ENCODE measurements at regions not wholly inside any gene's neighbourhood (a gene's known extent, or its start where the extent isn't known, plus 50 kb on each side); places are given as distances from the start of the nearest gene placed in this dataset.

DNA sequence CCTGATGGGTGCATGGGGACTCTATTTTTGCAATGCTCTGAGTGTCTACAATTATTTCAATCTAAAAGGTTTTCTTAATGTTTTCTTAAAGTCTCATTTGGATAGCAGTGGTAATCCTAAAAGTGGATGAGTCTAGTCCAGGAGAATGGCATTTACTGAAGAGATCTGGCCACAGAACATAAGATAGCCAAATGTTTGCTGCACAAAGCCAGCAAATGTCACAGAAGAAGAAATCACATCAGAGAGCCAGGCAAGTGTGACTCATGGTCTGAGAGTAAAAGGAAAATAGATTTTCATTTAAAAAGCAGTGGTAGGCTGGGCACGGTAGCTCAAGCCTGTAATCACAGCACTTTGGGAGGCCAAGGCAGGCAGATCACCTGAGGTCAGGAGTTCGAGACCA, 352.7 kb upstream of the GRAMD2B start:
- no peak overlapping the region for H3K4me3 ChIP-seq (replicated peaks; ENCODE audit: low read depth, low read length)
- no peak for DNase-seq (ENCODE audit: low read depth)
- TF ChIP-seq CTCF (IDR thresholded peaks at IDR 0.05; ENCODE audit: low read length, missing control alignments), result no peak

DNA sequence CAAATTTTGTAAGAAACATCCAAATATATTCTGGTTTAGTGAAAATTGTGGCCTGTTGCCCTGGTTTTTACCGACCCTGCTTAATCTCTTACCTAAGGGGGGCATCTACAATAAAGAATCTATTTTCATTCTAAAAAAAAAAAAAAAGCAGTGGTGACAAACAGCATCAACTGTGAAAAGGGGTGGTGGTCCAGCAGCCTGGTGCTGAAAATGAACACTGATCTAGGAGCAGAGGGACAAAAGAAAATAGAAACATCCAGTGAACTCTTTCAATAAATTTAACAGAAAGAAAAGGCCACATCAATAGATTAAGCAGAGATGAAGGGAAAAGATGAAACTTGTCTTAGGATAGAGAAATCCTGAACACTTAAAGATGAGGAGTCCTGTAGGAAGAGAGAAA, 348.7 kb upstream of the GRAMD2B start:
- DNase-seq (ENCODE audit: low read depth), result no peak
- no peak for TF ChIP-seq CTCF (IDR thresholded peaks at IDR 0.05; ENCODE audit: low read length, missing control alignments)
- no peak overlapping the region for H3K4me3 ChIP-seq (replicated peaks; ENCODE audit: low read depth, low read length)

DNA sequence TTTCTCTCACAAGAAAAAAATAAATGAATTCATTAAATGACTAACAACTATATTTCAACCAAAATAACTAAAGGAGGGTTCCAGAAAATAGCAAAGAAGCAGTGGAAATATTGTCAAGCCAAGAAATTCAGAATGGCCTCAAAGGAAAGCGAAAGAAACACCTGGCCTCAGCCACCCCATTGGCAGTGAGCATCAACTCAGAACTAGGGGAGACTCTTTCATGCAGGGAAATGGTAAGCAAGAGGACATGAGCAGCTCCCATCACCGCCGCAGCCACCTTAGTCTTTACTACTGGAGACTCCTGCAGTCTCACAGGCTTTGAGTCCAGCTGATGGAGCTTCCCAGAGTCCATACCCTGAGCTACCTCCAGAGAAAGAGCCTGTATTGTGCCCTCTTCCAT, 343.9 kb upstream of the GRAMD2B start:
- TF ChIP-seq CTCF (IDR thresholded peaks at IDR 0.05; ENCODE audit: low read length, missing control alignments), result no peak
- DNase-seq (ENCODE audit: low read depth), result no peak
- H3K4me3 ChIP-seq (replicated peaks; ENCODE audit: low read depth, low read length), result no peak overlapping the region

GRCh38 chr5:126081209-126081608, 342.0 kb upstream of the GRAMD2B start:
- TF ChIP-seq CTCF (IDR thresholded peaks at IDR 0.05; ENCODE audit: low read length, missing control alignments), result no peak
- no peak overlapping the region for H3K4me3 ChIP-seq (replicated peaks; ENCODE audit: low read depth, low read length)
- DNase-seq (ENCODE audit: low read depth), result no peak

DNA sequence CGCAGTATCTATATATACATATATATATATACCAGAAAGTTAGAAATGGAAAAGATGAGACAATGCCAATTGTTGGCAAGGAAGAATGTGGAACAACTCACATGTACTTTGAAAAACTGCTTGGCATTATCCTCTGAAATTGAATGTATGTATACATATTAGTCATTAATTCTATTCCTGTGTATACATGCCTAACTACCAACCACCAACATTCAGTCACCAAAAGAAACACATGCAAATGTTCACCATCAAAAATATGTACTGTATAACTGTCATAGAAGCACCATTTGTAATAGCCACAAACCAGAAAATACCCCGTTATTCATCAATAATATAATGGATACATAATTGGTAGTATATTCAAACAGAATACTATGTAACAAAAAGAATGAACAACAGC, 330.2 kb upstream of the GRAMD2B start:
- no peak overlapping the region for H3K4me3 ChIP-seq (replicated peaks; ENCODE audit: low read depth, low read length)
- no peak for TF ChIP-seq CTCF (IDR thresholded peaks at IDR 0.05; ENCODE audit: low read length, missing control alignments)
- no peak for DNase-seq (ENCODE audit: low read depth)

DNA sequence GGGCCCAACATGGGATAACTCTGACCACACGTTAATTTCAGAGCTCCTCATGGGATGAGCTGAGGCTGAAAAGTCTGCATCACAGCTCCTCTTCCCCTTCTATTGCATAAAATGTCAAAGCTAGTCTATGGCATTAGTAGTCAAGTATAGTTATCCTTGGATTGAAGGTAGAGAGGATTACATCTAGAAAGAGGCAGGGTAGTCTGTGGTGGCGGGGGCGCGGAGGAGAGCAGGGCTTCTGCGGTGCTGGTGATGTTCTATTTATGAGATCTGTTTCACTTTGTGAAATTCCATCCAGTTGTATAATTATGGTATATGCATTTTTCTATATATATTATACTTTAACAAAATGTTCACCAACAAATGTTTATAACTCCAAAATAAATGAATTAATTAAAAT, 329.5 kb upstream of the GRAMD2B start:
- no peak overlapping the region for H3K4me3 ChIP-seq (replicated peaks; ENCODE audit: low read depth, low read length)
- DNase-seq (ENCODE audit: low read depth), result no peak
- TF ChIP-seq CTCF (IDR thresholded peaks at IDR 0.05; ENCODE audit: low read length, missing control alignments), result no peak

GRCh38 chr5:126094991-126095390, 328.2 kb upstream of the GRAMD2B start:
- no peak for DNase-seq (ENCODE audit: low read depth)
- TF ChIP-seq CTCF (IDR thresholded peaks at IDR 0.05; ENCODE audit: low read length, missing control alignments), result no peak
- H3K4me3 ChIP-seq (replicated peaks; ENCODE audit: low read depth, low read length), result no peak overlapping the region
